ENCODE measurements at regions not wholly inside any gene's neighbourhood (a gene's known extent, or its start where the extent isn't known, plus 50 kb on each side); places are given as distances from the start of the nearest gene placed in this dataset.

GRCh38 chr6:25085756-25086155, 150.0 kb upstream of the RIPOR2 start:
- Histone ChIP-seq H3K9ac (ENCODE audit: insufficient read length, low read depth) (no peak overlapping the region), H3K4me3 (ENCODE audit: insufficient read length, low read depth) (no peak overlapping the region), H3K36me3 (ENCODE audit: insufficient read depth, insufficient read length, low read length) (no peaks in the 10 kb centered on the region), H3K9me3 (ENCODE audit: insufficient read depth, low read length) (no peaks in the 10 kb centered on the region), H3K27me3 (ENCODE audit: insufficient read depth, insufficient read length) (no peaks in the 10 kb centered on the region), H3K4me1 (ENCODE audit: insufficient read depth, insufficient read length) (no peaks in the 10 kb centered on the region)
- TF ChIP-seq SUZ12 (IDR thresholded peaks at IDR 0.05; ENCODE audit: extremely low read depth, insufficient read depth, insufficient read length), result no peak
- TF ChIP-seq ZNF274 (IDR thresholded peaks at IDR 0.05; ENCODE audit: low read depth, low read length), result no peak
- no peak for TF ChIP-seq YY1 (IDR thresholded peaks at IDR 0.05; ENCODE audit: insufficient read depth, insufficient read length)
- DNase-seq (ENCODE audit: low read depth, low spot score), result no peak

DNA sequence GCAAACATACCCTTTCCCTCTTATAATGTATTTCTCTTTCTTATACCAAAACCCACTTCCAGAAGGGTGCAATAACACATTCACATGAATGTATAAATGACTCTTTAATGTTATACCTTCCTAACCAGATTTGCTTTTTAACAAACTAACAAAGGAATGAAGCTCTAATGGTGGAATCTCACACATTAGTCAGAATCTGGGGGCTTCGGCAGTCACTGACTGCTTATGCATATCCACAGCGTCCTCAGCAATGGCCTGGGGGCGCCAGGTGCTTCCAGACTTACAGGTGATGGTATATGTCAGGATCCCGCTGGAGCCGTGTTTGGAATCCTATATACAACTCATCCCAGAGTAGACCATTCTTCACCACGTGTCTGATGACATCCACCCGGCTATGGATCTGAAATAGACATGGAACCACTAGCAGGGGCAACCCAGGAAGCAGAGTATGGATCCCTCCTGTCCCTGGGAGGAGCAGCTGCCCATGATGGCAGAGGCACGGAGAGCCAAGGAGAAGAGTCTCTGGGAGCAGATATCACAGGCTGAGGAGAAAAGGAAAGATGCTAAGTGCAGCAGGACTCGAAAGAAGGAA, 150.8 kb upstream of the RIPOR2 start:
- H3K9me3 ChIP-seq (ENCODE audit: insufficient read depth, low read length), result no peaks in the 10 kb centered on the region
- no peaks in the 10 kb centered on the region for H3K36me3 ChIP-seq (ENCODE audit: insufficient read depth, insufficient read length, low read length)
- no peaks in the 10 kb centered on the region for H3K4me1 ChIP-seq (ENCODE audit: insufficient read depth, insufficient read length)
- H3K4me3 ChIP-seq (ENCODE audit: insufficient read length, low read depth), result no peak overlapping the region
- no peak overlapping the region for H3K9ac ChIP-seq (ENCODE audit: insufficient read length, low read depth)
- DNase-seq (ENCODE audit: low read depth, low spot score), result no peak
- TF ChIP-seq SUZ12 (IDR thresholded peaks at IDR 0.05; ENCODE audit: extremely low read depth, insufficient read depth, insufficient read length), result no peak
- TF ChIP-seq ZNF274 (IDR thresholded peaks at IDR 0.05; ENCODE audit: low read depth, low read length), result no peak
- TF ChIP-seq YY1 (IDR thresholded peaks at IDR 0.05; ENCODE audit: insufficient read depth, insufficient read length), result no peak
- no peaks in the 10 kb centered on the region for H3K27me3 ChIP-seq (ENCODE audit: insufficient read depth, insufficient read length)

GRCh38 chr6:25088513-25088912, 152.8 kb upstream of the RIPOR2 start:
- no peaks in the 10 kb centered on the region for H3K9me3 ChIP-seq (ENCODE audit: insufficient read depth, low read length)
- no peak overlapping the region for H3K4me3 ChIP-seq (ENCODE audit: insufficient read length, low read depth)
- no peaks in the 10 kb centered on the region for H3K4me1 ChIP-seq (ENCODE audit: insufficient read depth, insufficient read length)
- H3K9ac ChIP-seq (ENCODE audit: insufficient read length, low read depth), result no peak overlapping the region
- no peak for TF ChIP-seq SUZ12 (IDR thresholded peaks at IDR 0.05; ENCODE audit: extremely low read depth, insufficient read depth, insufficient read length)
- no peak for TF ChIP-seq YY1 (IDR thresholded peaks at IDR 0.05; ENCODE audit: insufficient read depth, insufficient read length)
- TF ChIP-seq ZNF274 (IDR thresholded peaks at IDR 0.05; ENCODE audit: low read depth, low read length), result no peak
- no peaks in the 10 kb centered on the region for H3K36me3 ChIP-seq (ENCODE audit: insufficient read depth, insufficient read length, low read length)
- H3K27me3 ChIP-seq (ENCODE audit: insufficient read depth, insufficient read length), result no peaks in the 10 kb centered on the region
- no peak for DNase-seq (ENCODE audit: low read depth, low spot score)

DNA sequence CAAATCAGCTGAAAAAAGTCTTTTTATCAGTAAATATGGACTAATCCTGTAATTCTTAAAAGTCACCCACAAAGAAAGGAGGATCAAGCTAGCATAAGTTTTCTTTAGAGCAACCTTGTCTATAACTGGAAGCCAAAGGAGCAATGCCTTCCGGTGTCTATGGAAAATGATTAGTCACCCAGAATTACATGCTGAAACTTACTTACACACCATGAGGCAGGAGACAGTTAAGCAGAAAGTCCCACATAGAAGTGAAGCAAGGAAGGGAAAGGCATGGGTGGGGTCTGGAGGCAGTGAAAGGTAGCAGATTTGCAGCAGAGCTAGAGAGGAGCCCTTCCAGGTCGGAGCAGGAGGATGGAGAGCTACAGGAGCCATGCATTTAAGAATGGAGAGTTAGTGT, 153.7 kb upstream of the RIPOR2 start:
- no peak overlapping the region for H3K4me3 ChIP-seq (ENCODE audit: insufficient read length, low read depth)
- DNase-seq (ENCODE audit: low read depth, low spot score), result no peak
- no peak overlapping the region for H3K9ac ChIP-seq (ENCODE audit: insufficient read length, low read depth)
- TF ChIP-seq SUZ12 (IDR thresholded peaks at IDR 0.05; ENCODE audit: extremely low read depth, insufficient read depth, insufficient read length) (no peak), ZNF274 (IDR thresholded peaks at IDR 0.05; ENCODE audit: low read depth, low read length) (no peak), YY1 (IDR thresholded peaks at IDR 0.05; ENCODE audit: insufficient read depth, insufficient read length) (no peak)
- H3K27me3 ChIP-seq (ENCODE audit: insufficient read depth, insufficient read length), result no peaks in the 10 kb centered on the region
- no peaks in the 10 kb centered on the region for H3K36me3 ChIP-seq (ENCODE audit: insufficient read depth, insufficient read length, low read length)
- H3K4me1 ChIP-seq (ENCODE audit: insufficient read depth, insufficient read length), result no peaks in the 10 kb centered on the region
- no peaks in the 10 kb centered on the region for H3K9me3 ChIP-seq (ENCODE audit: insufficient read depth, low read length)

DNA sequence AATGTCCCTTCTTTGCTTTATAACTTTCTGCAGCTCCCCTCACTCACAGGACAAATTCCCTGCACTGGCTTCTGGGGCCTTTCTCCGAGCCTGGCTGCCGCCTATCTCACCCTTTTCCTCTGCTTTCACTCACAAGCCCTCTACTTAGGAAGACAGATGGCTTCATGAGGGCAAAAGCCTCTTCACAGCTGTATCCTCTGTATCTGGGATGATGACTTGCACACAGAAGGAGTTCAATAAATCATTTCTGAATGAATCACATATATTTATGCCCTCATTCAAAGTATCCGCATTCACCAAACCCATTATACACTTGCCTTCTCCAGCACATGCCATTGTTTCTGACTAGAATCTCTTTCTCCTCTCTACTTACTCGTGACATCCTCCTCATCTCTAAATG, 159.0 kb upstream of the RIPOR2 start:
- TF ChIP-seq ZNF274 (IDR thresholded peaks at IDR 0.05; ENCODE audit: low read depth, low read length) (no peak), YY1 (IDR thresholded peaks at IDR 0.05; ENCODE audit: insufficient read depth, insufficient read length) (no peak), SUZ12 (IDR thresholded peaks at IDR 0.05; ENCODE audit: extremely low read depth, insufficient read depth, insufficient read length) (no peak)
- DNase-seq (ENCODE audit: low read depth, low spot score), result no peak

DNA sequence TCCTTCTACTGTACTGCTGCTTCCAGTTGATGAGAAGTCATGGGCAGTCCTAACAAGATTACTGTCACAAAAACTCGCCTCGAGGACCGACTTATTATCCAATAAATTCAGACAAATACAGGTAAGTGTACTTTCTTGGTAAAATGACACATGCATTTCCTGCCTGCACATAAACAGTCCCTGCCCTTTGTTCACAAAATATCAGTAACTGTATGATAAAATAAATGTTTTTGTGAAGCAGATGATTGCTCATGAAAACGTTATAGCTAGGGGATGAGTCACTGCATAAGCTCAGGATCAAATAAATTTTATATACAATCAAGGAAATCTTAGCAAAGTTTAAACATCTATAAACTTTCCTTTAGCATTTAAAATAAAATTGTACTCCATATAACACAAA, 164.5 kb upstream of the RIPOR2 start:
- Histone ChIP-seq H3K9me3 (ENCODE audit: insufficient read depth, low read length) (no peaks in the 10 kb centered on the region), H3K27me3 (ENCODE audit: insufficient read depth, insufficient read length) (no peaks in the 10 kb centered on the region), H3K36me3 (ENCODE audit: insufficient read depth, insufficient read length, low read length) (no peaks in the 10 kb centered on the region), H3K4me1 (ENCODE audit: insufficient read depth, insufficient read length) (no peaks in the 10 kb centered on the region), H3K9ac (ENCODE audit: insufficient read length, low read depth) (no peak overlapping the region), H3K4me3 (ENCODE audit: insufficient read length, low read depth) (no peak overlapping the region)
- TF ChIP-seq YY1 (IDR thresholded peaks at IDR 0.05; ENCODE audit: insufficient read depth, insufficient read length) (no peak), SUZ12 (IDR thresholded peaks at IDR 0.05; ENCODE audit: extremely low read depth, insufficient read depth, insufficient read length) (no peak), ZNF274 (IDR thresholded peaks at IDR 0.05; ENCODE audit: low read depth, low read length) (no peak)
- no peak for DNase-seq (ENCODE audit: low read depth, low spot score)

More for the DNA sequence above, 159.0 kb upstream of the RIPOR2 start:
- Histone ChIP-seq H3K4me3 (ENCODE audit: insufficient read length, low read depth) (no peak overlapping the region), H3K36me3 (ENCODE audit: insufficient read depth, insufficient read length, low read length) (no peaks in the 10 kb centered on the region), H3K27me3 (ENCODE audit: insufficient read depth, insufficient read length) (no peaks in the 10 kb centered on the region), H3K4me1 (ENCODE audit: insufficient read depth, insufficient read length) (no peaks in the 10 kb centered on the region), H3K9ac (ENCODE audit: insufficient read length, low read depth) (no peak overlapping the region), H3K9me3 (ENCODE audit: insufficient read depth, low read length) (no peaks in the 10 kb centered on the region)

- no peaks in the 10 kb centered on the region for H3K27me3 ChIP-seq (ENCODE audit: insufficient read depth, insufficient read length)
- no peak for TF ChIP-seq YY1 (IDR thresholded peaks at IDR 0.05; ENCODE audit: insufficient read depth, insufficient read length)
- no peak for TF ChIP-seq ZNF274 (IDR thresholded peaks at IDR 0.05; ENCODE audit: low read depth, low read length)
- no peak for TF ChIP-seq SUZ12 (IDR thresholded peaks at IDR 0.05; ENCODE audit: extremely low read depth, insufficient read depth, insufficient read length)
- H3K9ac ChIP-seq (ENCODE audit: insufficient read length, low read depth), result no peak overlapping the region
- H3K4me1 ChIP-seq (ENCODE audit: insufficient read depth, insufficient read length), result no peaks in the 10 kb centered on the region
- no peaks in the 10 kb centered on the region for H3K9me3 ChIP-seq (ENCODE audit: insufficient read depth, low read length)
- H3K36me3 ChIP-seq (ENCODE audit: insufficient read depth, insufficient read length, low read length), result no peaks in the 10 kb centered on the region
- no peak for DNase-seq (ENCODE audit: low read depth, low spot score)
- H3K4me3 ChIP-seq (ENCODE audit: insufficient read length, low read depth), result no peak overlapping the region
These were observed 167.8 kb upstream of the RIPOR2 start for GRCh38 chr6:25103603-25104002.
